ENCODE measurements at regions not wholly inside any gene's neighbourhood (a gene's known extent, or its start where the extent isn't known, plus 50 kb on each side); places are given as distances from the start of the nearest gene placed in this dataset.

- no peak for DNase-seq (ENCODE audit: low read depth)
- no peak overlapping the region for H3K4me3 ChIP-seq (replicated peaks; ENCODE audit: low read depth, low read length)
- TF ChIP-seq CTCF (IDR thresholded peaks at IDR 0.05; ENCODE audit: low read length, missing control alignments), result no peak
These were observed 240.9 kb downstream of the OMA1 start for GRCh38 chr1:58305622-58306021.

GRCh38 chr1:58304346-58304975, 242.1 kb downstream of the OMA1 start:
- no peak for TF ChIP-seq CTCF (IDR thresholded peaks at IDR 0.05; ENCODE audit: low read length, missing control alignments)
- no peak overlapping the region for H3K4me3 ChIP-seq (replicated peaks; ENCODE audit: low read depth, low read length)
- DNase-seq (ENCODE audit: low read depth), result no peak

GRCh38 chr1:58303841-58304240, 242.7 kb downstream of the OMA1 start:
- no peak for TF ChIP-seq CTCF (IDR thresholded peaks at IDR 0.05; ENCODE audit: low read length, missing control alignments)

GRCh38 chr1:58293388-58293787, 253.1 kb downstream of the OMA1 start:
- no peak for DNase-seq (ENCODE audit: low read depth)
- no peak overlapping the region for H3K4me3 ChIP-seq (replicated peaks; ENCODE audit: low read depth, low read length)
- no peak for TF ChIP-seq CTCF (IDR thresholded peaks at IDR 0.05; ENCODE audit: low read length, missing control alignments)

More at GRCh38 chr1:58303841-58304240, 242.7 kb downstream of the OMA1 start:
- DNase-seq (ENCODE audit: low read depth), result no peak
- H3K4me3 ChIP-seq (replicated peaks; ENCODE audit: low read depth, low read length), result no peak overlapping the region

GRCh38 chr1:58290685-58291372, 255.7 kb downstream of the OMA1 start:
- H3K4me3 ChIP-seq (replicated peaks; ENCODE audit: low read depth, low read length), result no peak overlapping the region
- peak; percentile 31 for DNase-seq (ENCODE audit: low read depth)

GRCh38 chr1:58288624-58289142, 257.8 kb downstream of the OMA1 start:
- no peak overlapping the region for H3K4me3 ChIP-seq (replicated peaks; ENCODE audit: low read depth, low read length)
- no peak for TF ChIP-seq CTCF (IDR thresholded peaks at IDR 0.05; ENCODE audit: low read length, missing control alignments)
- DNase-seq (ENCODE audit: low read depth), result no peak

More at GRCh38 chr1:58290685-58291372, 255.7 kb downstream of the OMA1 start:
- TF ChIP-seq CTCF (IDR thresholded peaks at IDR 0.05; ENCODE audit: low read length, missing control alignments), result no peak
